Putamen (tissue), 1 donor: ENCODE measurements at regions not wholly inside any gene's neighbourhood (a gene's known extent, or its start where the extent isn't known, plus 50 kb on each side); places are given as distances from the start of the nearest gene placed in this dataset.

Experiments
- DNase-seq: peaks from one replicate; pipeline ENCODE4 v3.0.0-alpha.2; 2016; ENCODE audit warnings: low spot score

DNA sequence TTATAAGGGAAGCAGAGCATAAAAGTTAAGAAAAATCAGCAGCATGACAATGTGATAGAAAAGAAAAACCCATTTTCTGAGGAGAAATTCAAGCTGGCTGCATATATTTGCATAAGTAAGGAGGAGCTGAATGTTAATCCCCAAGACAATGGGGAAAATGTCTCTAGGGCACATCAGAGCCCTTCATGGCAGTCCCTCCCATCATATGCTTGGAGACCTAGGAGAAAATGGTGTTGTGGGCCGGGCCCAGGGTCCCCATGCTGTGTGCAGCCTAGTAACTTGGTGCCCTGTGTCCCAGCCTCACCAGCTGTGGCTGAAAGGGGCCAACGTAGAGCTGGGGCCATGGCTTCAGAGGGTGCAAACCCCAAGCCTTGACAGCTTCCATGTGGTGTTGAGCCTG lies 100.6 kb upstream of the PLPPR4 start:
- DNase-seq: no peak

GRCh38 chr1:99170516-99170915 lies 93.8 kb upstream of the PLPPR4 start:
- no peak for DNase-seq

GRCh38 chr1:99171184-99171813 lies 93.0 kb upstream of the PLPPR4 start:
- no peak for DNase-seq

DNA sequence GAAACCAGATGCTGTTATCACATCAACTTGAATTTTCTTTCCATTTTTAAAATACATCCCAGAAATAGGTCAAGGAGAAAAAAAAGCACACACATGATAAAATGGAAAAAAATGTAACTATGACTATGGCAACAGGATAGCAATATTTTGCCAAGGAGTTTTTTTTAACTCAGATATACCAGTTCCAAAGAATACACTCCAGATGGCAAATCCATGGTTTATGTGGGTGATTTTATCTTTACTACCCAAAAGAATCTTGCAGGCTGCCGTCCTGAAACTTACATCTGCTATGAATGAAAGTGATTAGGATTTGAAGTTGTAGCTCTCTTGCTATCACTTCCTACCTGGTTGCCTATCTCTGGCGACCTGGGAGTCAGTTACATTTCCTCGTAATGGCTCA lies 91.0 kb upstream of the PLPPR4 start:
- no peak for DNase-seq

DNA sequence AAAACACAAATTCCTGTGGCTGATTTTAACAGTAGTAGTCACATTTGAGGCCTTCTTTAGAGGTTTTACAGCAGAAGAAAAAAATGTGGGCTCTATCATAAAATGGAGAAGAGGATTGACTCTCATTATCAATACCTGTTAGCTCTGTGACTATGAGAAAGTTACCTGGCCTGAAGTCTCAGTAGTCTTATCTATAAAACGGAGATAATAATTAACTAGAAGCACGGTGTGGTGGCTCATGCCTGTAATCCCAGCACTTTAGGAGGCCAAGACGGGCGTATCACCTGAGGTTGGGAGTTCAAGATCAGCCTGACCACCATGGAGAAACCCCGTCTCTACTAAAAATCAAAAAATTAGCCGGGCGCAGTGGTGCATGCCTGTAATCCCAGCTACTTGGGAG lies 90.4 kb upstream of the PLPPR4 start:
- DNase-seq: no peak

- no peak for DNase-seq
These were observed 87.5 kb upstream of the PLPPR4 start for GRCh38 chr1:99176753-99177152.

GRCh38 chr1:99177465-99177864 lies 86.8 kb upstream of the PLPPR4 start:
- no peak for DNase-seq

GRCh38 chr1:99180343-99180808 lies 83.9 kb upstream of the PLPPR4 start:
- DNase-seq: peak; percentile 84

- DNase-seq: peak; percentile 8
These were observed 83.4 kb upstream of the PLPPR4 start for GRCh38 chr1:99180915-99181314.

DNA sequence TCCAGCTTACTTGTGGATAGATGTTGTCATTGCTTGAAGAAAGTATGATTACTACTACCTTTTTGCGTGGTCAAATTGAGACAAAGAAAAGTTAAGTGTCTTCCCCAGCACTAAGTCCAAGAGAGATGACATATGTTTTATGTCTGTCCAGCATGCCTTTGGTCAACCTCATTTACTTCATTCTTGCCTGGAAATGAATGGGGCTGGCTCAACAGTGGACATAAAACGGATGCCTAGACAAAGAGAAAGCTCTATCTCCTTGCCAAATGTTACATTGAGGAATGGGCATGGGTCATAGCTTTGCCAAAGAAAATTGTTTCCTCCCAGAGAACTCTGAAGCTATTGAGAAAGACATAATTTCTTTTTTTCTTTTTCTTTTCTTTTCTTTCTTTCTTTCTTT lies 82.4 kb upstream of the PLPPR4 start:
- no peak for DNase-seq

GRCh38 chr1:99185196-99185595 lies 79.1 kb upstream of the PLPPR4 start:
- no peak for DNase-seq

GRCh38 chr1:99193431-99193830 lies 70.9 kb upstream of the PLPPR4 start:
- DNase-seq: no peak

DNA sequence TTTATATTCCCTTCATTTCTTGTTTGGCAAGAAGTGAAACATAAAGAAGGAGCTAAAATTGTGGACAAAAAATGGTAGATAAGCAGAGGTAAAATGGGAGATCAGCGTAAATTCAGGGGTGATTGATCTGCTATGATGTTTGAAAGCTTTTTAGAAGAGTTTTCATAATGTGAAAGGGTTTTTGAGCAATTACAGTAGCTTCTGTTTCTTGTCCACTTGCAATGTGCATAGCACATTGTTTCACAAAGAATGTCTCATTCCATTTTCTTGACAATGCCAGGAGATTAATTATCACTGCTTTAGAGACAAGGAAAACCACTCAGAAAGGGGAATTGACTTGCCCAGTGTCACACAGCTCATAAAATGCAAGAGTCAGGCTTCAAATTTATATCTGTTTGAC lies 65.9 kb upstream of the PLPPR4 start:
- no peak for DNase-seq

DNA sequence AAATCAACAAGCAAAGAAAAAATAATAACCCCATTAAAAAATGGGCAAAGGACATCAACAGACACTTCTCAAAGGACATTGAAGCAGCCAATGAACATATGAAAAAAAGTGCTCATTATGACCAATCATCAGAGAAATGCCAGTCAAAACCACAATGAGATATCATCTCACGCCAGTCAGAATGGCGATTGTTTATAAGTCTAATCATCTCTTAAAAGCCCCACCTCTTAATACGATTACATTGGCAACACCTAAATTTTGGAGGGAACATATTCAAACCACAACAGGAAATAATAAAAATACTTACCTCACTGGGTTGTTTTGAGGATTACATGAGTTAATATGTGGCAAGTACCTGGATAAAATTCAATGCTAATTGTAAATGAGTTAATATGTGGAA lies 57.1 kb upstream of the PLPPR4 start:
- DNase-seq: no peak
